Nephron (organoid): ENCODE measurements at regions not wholly inside any gene's neighbourhood (a gene's known extent, or its start where the extent isn't known, plus 50 kb on each side); places are given as distances from the start of the nearest gene placed in this dataset.

Experiments
- H3K27ac Mint-ChIP-seq, 3 experiments: 2 replicates each; pipeline ENCODE4 v1.8.0; 2020; ENCODE audit warnings: mixed read lengths in 3 of 3, mild to moderate bottlenecking in 2 of 3, moderate library complexity in 1 of 3
- H3K27me3 Mint-ChIP-seq: 2 replicates; pipeline ENCODE4 v1.8.0; 2021; ENCODE audit warnings: low read depth, mild to moderate bottlenecking, moderate library complexity, mixed read lengths
- H3K36me3 Mint-ChIP-seq: 2 replicates; pipeline ENCODE4 v1.8.0; 2020; ENCODE audit warnings: low read depth, mixed read lengths
- H3K4me1 Mint-ChIP-seq: 2 replicates; pipeline ENCODE4 v1.8.0; 2020; ENCODE audit warnings: mixed read lengths
- H3K4me3 Mint-ChIP-seq, 3 experiments: 2 replicates each; pipeline ENCODE4 v1.8.0; 2020; ENCODE audit warnings: mild to moderate bottlenecking in 3 of 3, mixed read lengths in 3 of 3, moderate library complexity in 2 of 3
- H3K9me3 Mint-ChIP-seq: 2 replicates; pipeline ENCODE4 v1.8.0; 2020; ENCODE audit warnings: mixed read lengths
- TF ChIP-seq, protein P1 (sequence below), 3 experiments: fragments of 200-600 bp; sonication (generic); IDR thresholded peaks; one replicate each; pipeline ENCODE4 v1.5.0; 2021; ENCODE audit warnings: antibody characterized with exemption in 3 of 3; ENCODE audit not compliant: unreplicated experiment in 3 of 3

DNA sequence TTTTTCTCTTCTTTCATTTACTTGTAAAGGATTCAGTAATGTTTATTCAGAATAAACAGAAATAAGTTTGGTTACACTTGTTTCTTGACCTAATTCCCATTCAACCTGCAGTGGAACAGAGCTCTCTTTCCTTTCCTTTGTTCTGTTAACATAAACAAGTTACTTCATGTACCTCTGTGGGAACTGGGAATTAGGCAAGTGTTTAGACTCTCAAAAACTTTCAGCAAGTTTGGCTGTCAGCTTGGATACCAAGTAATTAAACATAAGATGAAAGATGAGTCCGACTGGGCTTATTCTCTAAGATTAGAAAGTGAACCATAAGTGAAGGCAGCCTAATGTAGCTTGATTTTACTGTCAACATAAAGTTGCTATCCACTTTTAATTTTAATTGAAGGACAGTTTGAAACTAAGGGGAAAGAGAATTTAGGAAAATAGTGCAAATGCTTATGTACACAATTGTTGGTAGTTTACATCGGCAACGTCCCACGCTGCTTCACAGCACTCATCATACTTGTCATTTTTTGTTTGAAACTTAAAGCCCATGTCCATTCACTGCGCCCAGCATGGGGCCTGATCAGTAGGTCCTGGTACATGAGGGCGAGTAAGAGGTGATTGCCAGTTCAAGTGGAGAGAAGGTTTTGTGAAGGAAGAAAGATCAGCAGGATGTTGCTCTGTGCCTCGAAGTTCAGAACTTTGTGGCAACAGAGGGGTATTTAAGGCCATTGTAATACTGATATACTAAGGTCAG is 113.0 kb downstream of the PLEKHG1 start:
- TF ChIP-seq, protein P1, sequence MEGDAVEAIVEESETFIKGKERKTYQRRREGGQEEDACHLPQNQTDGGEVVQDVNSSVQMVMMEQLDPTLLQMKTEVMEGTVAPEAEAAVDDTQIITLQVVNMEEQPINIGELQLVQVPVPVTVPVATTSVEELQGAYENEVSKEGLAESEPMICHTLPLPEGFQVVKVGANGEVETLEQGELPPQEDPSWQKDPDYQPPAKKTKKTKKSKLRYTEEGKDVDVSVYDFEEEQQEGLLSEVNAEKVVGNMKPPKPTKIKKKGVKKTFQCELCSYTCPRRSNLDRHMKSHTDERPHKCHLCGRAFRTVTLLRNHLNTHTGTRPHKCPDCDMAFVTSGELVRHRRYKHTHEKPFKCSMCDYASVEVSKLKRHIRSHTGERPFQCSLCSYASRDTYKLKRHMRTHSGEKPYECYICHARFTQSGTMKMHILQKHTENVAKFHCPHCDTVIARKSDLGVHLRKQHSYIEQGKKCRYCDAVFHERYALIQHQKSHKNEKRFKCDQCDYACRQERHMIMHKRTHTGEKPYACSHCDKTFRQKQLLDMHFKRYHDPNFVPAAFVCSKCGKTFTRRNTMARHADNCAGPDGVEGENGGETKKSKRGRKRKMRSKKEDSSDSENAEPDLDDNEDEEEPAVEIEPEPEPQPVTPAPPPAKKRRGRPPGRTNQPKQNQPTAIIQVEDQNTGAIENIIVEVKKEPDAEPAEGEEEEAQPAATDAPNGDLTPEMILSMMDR (IDR thresholded peaks at IDR 0.05; ENCODE audit: unreplicated experiment in 3 of 3), result no peak
- H3K9me3 Mint-ChIP-seq, result no peaks in the 10 kb centered on the region
- H3K36me3 Mint-ChIP-seq, result peaks cover 7% of the 10 kb centered on the region
- H3K4me1 Mint-ChIP-seq, result peaks cover 45% of the 10 kb centered on the region
- peaks cover 3% of the 10 kb centered on the region for H3K27me3 Mint-ChIP-seq
- H3K4me3 Mint-ChIP-seq, result no peak overlapping the region
- peak overlapping the region; percentile 7 to 96 (median 31) for H3K27ac Mint-ChIP-seq

DNA sequence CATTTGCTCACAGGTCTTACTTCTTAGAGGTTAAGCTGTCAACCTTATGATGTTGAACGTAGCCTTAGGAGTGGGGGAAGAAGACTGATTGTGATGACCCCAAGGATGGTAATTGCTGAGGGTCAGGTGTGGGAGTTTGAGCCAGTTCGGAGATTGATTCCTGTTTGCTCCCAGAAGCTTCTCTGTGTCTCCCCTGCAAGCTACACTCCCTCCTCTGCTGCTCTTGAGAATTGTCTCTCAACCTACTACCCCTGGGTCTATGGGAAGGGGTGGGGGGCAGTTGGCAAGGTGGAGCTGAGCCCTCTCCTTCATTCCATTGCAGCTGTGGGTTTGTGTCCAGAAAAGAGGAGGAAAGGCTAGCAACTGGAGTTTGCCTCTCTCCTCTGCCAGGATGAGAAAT is 113.8 kb downstream of the PLEKHG1 start:
- TF ChIP-seq, protein P1 (IDR thresholded peaks at IDR 0.05; ENCODE audit: unreplicated experiment in 3 of 3), result no peak
- H3K27ac Mint-ChIP-seq, result peak overlapping the region; percentile 76 to 96 (median 76)
- no peak overlapping the region for H3K4me3 Mint-ChIP-seq
- no peaks in the 10 kb centered on the region for H3K9me3 Mint-ChIP-seq
- H3K27me3 Mint-ChIP-seq, result no peaks in the 10 kb centered on the region
- peaks cover 7% of the 10 kb centered on the region for H3K36me3 Mint-ChIP-seq
- H3K4me1 Mint-ChIP-seq, result peaks cover 37% of the 10 kb centered on the region

DNA sequence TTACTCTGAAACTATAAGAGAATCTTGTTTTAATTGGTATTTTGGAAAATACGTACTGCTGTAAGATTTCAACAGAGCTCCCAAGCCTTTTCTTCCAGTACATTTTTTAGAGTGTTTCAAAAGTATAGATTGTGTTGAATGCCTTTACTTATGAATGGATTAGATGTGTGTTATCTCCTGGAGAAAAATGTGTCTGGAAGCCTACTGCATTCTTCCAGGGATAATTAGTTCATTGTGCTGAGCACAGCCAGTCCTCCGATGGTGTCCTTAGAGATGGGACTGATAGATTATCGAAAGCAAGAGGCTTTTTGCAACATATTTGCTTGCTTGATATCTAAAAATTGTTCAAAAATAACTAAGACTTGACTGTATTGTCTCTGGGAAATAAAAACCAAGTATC is 114.2 kb downstream of the PLEKHG1 start:
- Mint-ChIP-seq H3K4me3 (no peak overlapping the region), H3K9me3 (no peaks in the 10 kb centered on the region), H3K27me3 (no peaks in the 10 kb centered on the region), H3K36me3 (peaks cover 7% of the 10 kb centered on the region), H3K4me1 (peaks cover 42% of the 10 kb centered on the region), H3K27ac (peak overlapping the region; percentile 76 to 96 (median 76))
- TF ChIP-seq, protein P1 (IDR thresholded peaks at IDR 0.05; ENCODE audit: unreplicated experiment in 3 of 3), result no peak

DNA sequence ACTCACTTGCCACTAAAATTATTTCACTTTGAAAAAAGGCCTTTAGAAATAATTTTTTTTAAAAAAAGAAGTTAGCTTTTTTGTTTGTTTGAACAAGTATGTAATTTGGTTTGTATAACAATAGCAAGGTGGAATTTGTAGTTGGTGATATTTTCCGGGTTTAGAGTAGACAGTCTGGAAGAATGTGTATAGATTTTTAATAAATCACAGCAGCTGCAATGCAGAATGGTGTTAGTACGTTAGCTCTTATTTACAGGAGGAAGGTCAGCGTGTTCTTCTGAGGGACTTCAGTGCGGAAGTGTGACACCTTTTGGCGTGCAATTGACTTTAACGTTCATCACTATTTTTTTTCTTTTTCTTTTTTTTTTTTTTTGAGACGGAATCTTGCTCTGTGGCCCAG is 115.4 kb downstream of the PLEKHG1 start:
- no peak overlapping the region for H3K27ac Mint-ChIP-seq
- H3K27me3 Mint-ChIP-seq, result no peaks in the 10 kb centered on the region
- peaks cover 7% of the 10 kb centered on the region for H3K36me3 Mint-ChIP-seq
- no peak overlapping the region for H3K4me3 Mint-ChIP-seq
- no peaks in the 10 kb centered on the region for H3K9me3 Mint-ChIP-seq
- peaks cover 49% of the 10 kb centered on the region for H3K4me1 Mint-ChIP-seq
- TF ChIP-seq, protein P1 (IDR thresholded peaks at IDR 0.05; ENCODE audit: unreplicated experiment in 3 of 3), result no peak

DNA sequence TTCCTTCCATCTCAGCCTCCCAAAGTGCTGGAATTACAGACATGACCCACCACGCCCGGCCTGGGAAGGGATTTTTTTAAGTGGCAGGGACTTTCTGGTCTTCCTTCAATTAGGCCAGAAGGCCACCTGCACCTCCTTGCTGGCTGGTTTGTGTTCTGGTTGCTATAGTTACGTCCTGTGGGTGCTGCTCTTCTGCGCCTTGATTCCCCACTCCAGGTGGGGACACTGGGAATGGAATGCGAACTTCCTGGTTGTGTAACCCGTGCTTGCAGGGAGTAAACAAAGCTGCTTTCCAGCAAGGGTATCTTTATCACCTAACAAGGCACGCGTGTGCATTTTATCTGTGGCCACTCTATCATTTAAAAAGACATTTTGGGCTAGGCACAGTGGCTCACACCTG is 117.7 kb downstream of the PLEKHG1 start:
- Mint-ChIP-seq H3K4me3 (no peak overlapping the region), H3K4me1 (peaks cover 53% of the 10 kb centered on the region), H3K27me3 (no peaks in the 10 kb centered on the region), H3K27ac (no peak overlapping the region), H3K9me3 (no peaks in the 10 kb centered on the region), H3K36me3 (peaks cover 4% of the 10 kb centered on the region)
- TF ChIP-seq, protein P1 (IDR thresholded peaks at IDR 0.05; ENCODE audit: unreplicated experiment in 3 of 3), result no peak
